ENCODE measurements at regions not wholly inside any gene's neighbourhood (a gene's known extent, or its start where the extent isn't known, plus 50 kb on each side); places are given as distances from the start of the nearest gene placed in this dataset.

GRCh38 chr3:88632226-88632625 lies 475.2 kb upstream of the EPHA3 start:
- H3K27ac ChIP-seq: no peak overlapping the region
- TF ChIP-seq CTCF (conservative IDR thresholded peaks at IDR 0.05) (no peak), ZFX (IDR thresholded peaks at IDR 0.05) (no peak)

GRCh38 chr3:88640581-88640980 lies 466.8 kb upstream of the EPHA3 start:
- no peak overlapping the region for H3K27ac ChIP-seq
- TF ChIP-seq ZFX (IDR thresholded peaks at IDR 0.05): no peak
- TF ChIP-seq CTCF (conservative IDR thresholded peaks at IDR 0.05): no peak

GRCh38 chr3:88641033-88641604 lies 466.3 kb upstream of the EPHA3 start:
- H3K27ac ChIP-seq: no peak overlapping the region
- 0 out of 2 replicates have a peak, but pooled peaks have one; percentile 4 for TF ChIP-seq CTCF (conservative IDR thresholded peaks at IDR 0.05)
- no peak for TF ChIP-seq ZFX (IDR thresholded peaks at IDR 0.05)

- TF ChIP-seq CTCF (conservative IDR thresholded peaks at IDR 0.05) (no peak), ZFX (IDR thresholded peaks at IDR 0.05) (no peak)
- no peak overlapping the region for H3K27ac ChIP-seq
These were observed 450.0 kb upstream of the EPHA3 start for GRCh38 chr3:88657459-88657858.

GRCh38 chr3:88661433-88661824 lies 446.0 kb upstream of the EPHA3 start:
- no peak overlapping the region for H3K27ac ChIP-seq

GRCh38 chr3:88668180-88668579 lies 439.2 kb upstream of the EPHA3 start:
- TF ChIP-seq CTCF (conservative IDR thresholded peaks at IDR 0.05): no peak
- no peak for TF ChIP-seq ZFX (IDR thresholded peaks at IDR 0.05)

More at GRCh38 chr3:88661433-88661824, 446.0 kb upstream of the EPHA3 start:
- no peak for TF ChIP-seq CTCF (conservative IDR thresholded peaks at IDR 0.05)
- no peak for TF ChIP-seq ZFX (IDR thresholded peaks at IDR 0.05)

GRCh38 chr3:88671573-88671972 lies 435.8 kb upstream of the EPHA3 start:
- H3K27ac ChIP-seq: no peak overlapping the region
- TF ChIP-seq CTCF (conservative IDR thresholded peaks at IDR 0.05) (no peak), ZFX (IDR thresholded peaks at IDR 0.05) (no peak)

More at GRCh38 chr3:88668180-88668579, 439.2 kb upstream of the EPHA3 start:
- H3K27ac ChIP-seq: no peak overlapping the region

All from C4-2B (cell line).